Gastroesophageal sphincter (tissue), 3 donors: ENCODE measurements at regions not wholly inside any gene's neighbourhood (a gene's known extent, or its start where the extent isn't known, plus 50 kb on each side); places are given as distances from the start of the nearest gene placed in this dataset.

ENCODE experiments used
- CTCF ChIP-seq, 4 experiments: fragments of 200-600 bp in 2 of 4; fragments of 450-650 bp in 2 of 4; sonication (generic) in 1 of 4; IDR thresholded peaks; one replicate each; pipeline ENCODE4 v1.5.1; 2017 to 2019; ENCODE audit warnings: antibody characterized with exemption in 4 of 4, mild to moderate bottlenecking in 2 of 4, moderate library complexity in 2 of 4
- EP300 ChIP-seq: sonication (generic); formaldehyde crosslinking; IDR thresholded peaks from one replicate; pipeline ENCODE4 v1.6.1; 2017; ENCODE audit warnings: antibody characterized with exemption, mild to moderate bottlenecking
- POLR2A ChIP-seq, 2 donors: fragments of 450-650 bp; IDR thresholded peaks; one replicate each; pipeline ENCODE4 v1.6.1; 2017; ENCODE audit warnings: antibody characterized with exemption in 2 of 2, mild to moderate bottlenecking in 2 of 2, moderate library complexity in 1 of 2
- POLR2AphosphoS5 ChIP-seq: sonication (generic); formaldehyde crosslinking; IDR thresholded peaks from one replicate; pipeline ENCODE4 v1.6.1; 2017; ENCODE audit warnings: antibody characterized with exemption

DNA sequence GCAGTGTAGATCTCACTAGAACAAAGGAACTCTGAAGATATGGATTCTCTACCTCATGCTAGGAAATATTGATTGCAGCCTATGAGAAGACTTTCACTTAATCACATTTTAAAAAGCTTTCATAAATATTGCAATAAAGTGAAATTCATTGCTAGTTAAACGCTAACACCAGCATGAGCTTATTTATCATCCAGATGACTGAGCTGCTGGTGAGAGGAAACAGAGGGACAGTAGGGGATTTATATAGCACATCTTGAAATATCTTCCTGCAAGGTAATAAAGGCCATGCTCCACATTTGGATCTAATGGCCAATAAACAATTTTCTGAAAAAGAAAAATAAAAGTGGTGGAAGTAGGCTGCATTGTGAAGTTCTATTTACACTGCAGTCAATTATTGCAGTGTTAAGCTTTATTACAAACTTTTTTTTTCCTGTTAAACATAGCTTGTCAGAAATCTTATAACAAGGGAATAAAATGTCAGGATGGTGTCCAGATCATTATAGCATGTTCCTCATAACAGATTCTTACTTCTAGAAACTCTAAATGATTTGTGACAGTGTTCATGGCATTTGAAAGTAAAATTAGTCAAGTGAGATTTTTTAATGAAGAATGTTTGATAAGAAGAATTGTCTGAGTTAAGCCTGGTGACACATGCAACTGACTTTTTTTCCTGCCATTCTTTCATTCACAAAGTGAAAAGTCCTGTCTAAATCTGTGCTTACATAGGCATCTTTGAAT is 342.6 kb downstream of the DMAC1 start:
- TF ChIP-seq CTCF (IDR thresholded peaks at IDR 0.05) (no peak), POLR2AphosphoS5 (no peak), POLR2A (IDR thresholded peaks at IDR 0.05) (no peak), EP300 (no peak)
